DMS114 treated with DMSO at 0.1 percent for 48 hours (cell line): ENCODE measurements at regions not wholly inside any gene's neighbourhood (a gene's known extent, or its start where the extent isn't known, plus 50 kb on each side); places are given as distances from the start of the nearest gene placed in this dataset.
"Not testable (repeated sequence)": the region's sequence is repeated elsewhere in the genome, so short reads cannot be mapped to it uniquely, and the experiment has no call there.

ENCODE experiments used
- DNase-seq: peaks from one replicate; lab custom pipeline; 2025; ENCODE audit not compliant: unreplicated experiment; lab: John Stamatoyannopoulos, UW

- no peak for DNase-seq
Observed at GRCh38 chr17:56690441-56691291, 97.2 kb downstream of the NOG start.

DNA sequence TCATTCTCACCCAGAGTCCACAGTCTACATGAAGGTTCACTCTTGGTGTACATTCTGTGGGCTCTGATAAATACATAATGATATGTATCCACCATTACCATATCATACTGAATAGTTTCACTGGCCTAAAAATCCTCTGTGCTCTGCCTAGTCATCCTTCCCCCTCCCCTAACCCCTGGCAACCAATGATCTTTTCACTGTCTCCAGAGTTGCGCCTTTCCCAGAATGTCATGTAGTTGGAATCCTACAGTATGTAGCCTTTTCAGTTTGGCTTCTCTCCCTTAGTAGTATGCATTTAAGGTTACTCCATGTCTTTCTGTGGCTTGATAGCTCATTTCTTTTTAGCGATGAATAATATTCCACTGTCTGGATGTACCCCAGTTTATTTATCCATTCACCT lies 101.3 kb downstream of the NOG start:
- no peak for DNase-seq

GRCh38 chr17:56697190-56697589 lies 103.7 kb downstream of the NOG start:
- DNase-seq, result no peak

DNA sequence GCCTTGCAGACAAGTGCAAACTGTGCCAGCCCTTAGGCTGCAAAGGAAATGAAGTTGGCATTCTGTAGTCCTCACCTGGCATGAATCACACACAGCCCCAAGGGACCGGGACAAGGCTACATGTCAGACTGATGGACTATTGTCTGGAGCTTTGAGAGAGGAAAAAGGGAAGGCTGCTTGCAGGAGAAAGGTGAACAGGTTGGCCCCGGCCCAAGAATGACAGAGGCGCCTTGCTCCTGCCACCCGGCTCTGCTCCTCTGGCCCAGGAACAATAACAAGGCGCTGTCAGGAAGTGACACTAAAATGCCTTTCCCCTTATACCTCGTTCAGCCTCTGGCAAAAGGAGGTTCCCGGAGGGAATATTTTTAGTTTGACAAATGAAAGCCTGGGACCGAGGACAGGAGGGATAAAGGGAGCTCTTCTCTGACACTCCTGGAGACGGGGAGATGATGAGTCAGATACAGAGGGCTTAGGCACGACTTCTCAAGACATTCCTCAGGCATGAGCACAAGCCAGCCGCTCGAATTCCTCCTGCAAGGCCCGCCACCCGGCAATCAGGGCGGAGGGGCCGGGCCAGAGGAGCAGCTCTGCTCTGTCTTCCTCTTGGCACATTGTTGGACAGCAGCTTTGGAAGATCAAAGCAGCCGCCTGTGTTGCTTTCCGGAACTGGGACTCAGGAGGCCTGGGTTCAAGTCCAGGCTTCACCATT lies 105.8 kb downstream of the NOG start:
- no peak for DNase-seq

DNA sequence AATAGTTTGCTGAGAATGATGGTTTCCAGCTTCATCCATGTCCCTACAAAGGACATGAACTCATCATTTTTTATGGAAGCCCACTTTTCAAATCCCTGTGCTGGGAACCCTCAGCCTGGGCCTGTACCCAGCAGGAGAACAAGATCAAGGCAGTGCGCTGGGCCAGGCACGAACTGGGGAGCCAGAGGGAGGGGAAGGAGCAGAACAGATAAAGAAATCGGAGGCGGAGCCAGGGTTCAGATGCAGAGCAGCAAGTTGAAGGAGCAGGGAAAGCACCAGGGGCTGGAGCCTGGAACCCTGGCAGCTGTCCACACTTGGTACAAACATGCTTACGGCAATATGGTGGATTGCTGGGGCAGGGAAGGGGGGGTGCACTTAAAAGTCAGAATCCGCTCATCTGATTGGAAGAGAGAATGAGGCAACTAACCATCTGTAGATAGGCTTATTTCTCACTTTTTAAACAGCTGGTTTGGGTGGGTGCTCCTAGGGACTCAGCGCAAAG lies 107.5 kb downstream of the NOG start:
- DNase-seq, result no peak

DNA sequence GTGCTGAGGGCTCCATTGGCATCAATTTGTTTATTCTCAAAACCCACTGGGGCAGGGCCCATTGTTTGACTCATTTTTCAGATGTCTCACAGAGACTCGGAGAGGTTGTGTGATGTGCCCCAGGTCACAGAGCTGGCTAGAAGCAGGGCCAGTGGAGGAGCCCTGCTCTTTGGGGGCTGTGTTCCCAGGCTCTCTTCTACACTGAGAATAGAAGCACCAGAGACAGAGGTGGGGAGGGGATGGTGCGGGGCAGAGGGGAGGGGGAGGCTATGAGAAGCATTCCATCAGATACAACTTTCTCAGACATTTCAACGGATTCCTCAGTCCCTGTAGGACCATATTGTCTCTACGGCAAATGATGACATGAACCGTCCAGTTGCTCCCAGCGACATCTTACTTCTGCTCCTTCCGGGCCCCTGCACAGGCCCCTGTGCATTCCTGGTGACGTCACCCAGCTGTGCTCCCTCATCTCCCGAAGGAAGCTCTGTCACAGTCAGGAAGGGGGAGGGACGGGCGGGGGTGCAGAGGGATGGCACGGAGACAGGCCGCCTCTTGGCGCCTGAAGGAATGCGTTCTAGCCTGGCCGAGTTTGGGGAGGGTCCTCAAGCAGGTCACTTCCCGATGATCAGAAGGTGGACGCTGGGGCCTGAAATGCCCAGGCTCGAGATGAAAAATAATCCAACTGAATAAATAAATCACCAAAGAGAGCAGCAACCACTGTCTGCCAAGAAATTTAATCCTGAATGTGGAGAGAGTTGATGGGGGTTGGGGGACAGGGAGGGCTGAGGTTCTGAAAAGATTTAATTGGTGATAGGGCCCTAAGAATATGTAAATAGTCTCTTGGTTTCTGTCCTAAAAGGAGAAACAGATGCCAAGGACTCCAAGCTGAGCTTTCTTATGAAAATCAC lies 114.1 kb downstream of the NOG start:
- no peak for DNase-seq

DNA sequence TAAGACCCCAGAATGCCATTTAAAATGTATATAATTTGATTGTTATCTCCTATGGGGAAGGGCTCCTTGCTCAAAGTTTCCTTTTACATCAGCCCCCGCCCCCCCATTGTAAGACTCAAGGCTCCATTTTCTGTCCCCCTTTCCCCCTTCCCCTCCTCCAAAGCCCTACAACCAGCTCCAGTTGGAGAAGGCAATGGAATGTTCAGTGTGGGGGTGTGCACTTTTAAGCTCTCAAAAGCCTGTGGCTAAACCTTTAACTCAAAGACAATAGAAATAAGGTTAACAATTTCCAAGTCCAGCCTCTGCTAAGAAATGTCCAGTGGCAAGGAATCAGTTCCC lies 114.7 kb downstream of the NOG start:
- DNase-seq, result no peak

- no peak for DNase-seq
Observed at GRCh38 chr17:56708670-56709410, 115.3 kb downstream of the NOG start.

GRCh38 chr17:56710986-56711385 lies 117.5 kb downstream of the NOG start:
- no peak for DNase-seq

- DNase-seq, result peak; percentile 78
Observed at GRCh38 chr17:56715613-56716357, 117.9 kb downstream of the C17orf67 start.

- no peak for DNase-seq
Observed at GRCh38 chr17:56717471-56717870, 116.2 kb downstream of the C17orf67 start.

GRCh38 chr17:56718515-56718914 lies 115.2 kb downstream of the C17orf67 start:
- no peak for DNase-seq

GRCh38 chr17:56723421-56723820 lies 110.3 kb downstream of the C17orf67 start:
- no peak for DNase-seq

DNA sequence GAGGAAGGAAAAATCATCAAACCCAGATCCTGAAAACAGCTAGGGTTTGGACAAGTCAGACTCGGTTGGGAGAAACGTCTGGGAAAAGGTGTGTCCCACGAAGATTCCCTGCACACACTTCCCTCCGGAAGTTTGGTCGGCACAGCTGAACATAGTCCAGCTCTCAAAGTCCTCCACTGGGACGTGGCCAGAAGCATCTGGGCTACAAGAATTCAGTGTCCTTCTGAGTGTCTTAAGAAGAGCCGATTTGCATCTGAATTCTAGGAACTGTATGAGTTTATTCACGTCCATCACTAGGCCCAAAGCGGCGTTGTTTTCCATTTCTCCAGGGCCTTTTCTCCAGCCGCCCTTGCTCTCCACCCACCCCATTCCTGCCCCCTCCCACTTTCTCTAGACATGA lies 109.1 kb downstream of the C17orf67 start:
- DNase-seq, result no peak

DNA sequence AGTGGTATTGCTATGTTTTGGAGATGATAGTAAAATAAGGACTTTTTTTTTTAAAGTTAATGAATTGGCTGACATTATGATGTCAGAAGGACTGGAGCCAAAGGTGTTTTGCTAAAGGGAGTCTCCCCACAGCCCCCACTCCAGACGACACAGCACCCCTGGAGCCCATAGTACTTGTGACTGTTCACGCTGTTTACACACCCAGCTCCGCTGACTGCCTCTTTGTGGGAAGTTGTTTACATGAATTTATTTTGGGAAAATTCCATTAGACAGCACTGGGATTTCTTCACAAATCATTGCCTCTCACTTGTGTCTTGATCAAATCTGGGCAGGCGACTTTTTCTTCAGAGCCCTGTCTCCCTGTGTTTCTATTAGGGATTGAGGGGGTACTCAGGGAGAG lies 108.6 kb downstream of the C17orf67 start:
- no peak for DNase-seq

GRCh38 chr17:56727876-56728617 lies 105.7 kb downstream of the C17orf67 start:
- DNase-seq, result no peak

DNA sequence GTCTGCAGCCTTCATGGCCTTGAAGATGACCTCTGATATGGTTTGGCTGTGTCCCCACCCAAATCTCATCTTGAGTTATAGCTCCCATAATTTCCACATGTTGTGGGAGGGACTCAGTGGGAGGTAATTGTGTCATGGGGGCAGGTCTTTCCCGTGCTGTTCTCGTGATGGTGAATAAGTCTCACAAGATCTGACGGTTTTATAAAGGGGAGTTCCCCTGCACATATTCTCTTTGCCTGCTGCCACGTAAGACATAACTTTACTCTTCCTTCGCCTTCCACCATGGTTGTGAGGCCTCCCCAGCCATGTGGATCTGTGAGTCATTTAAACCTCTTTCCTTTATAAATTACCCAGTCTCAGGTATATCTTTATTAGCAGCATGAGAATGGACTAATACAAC lies 102.6 kb downstream of the C17orf67 start:
- not testable (repeated sequence) for DNase-seq

- DNase-seq, result no peak
Observed at GRCh38 chr17:56733833-56734232, 99.9 kb downstream of the C17orf67 start.

DNA sequence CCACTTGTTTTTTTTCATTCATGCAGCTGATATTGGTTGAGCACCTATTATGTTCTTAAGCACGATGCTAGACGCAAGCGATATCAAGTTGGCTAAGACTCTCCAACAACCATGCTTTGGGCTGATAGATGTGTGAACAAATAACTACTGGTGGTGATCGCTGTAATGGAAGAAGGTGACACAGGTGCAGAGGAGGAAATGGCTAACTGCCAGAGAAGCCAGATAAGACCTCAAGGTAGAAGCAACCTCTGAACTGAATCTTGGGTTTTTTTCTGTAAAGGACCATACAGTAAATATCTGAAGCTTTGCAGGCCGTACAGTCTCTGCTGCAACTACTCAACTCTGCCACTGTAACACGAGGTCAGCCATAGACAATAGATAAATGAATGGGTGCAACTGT lies 97.9 kb downstream of the C17orf67 start:
- no peak for DNase-seq
